Fibroblast of lung (primary cell): ENCODE measurements at regions not wholly inside any gene's neighbourhood (a gene's known extent, or its start where the extent isn't known, plus 50 kb on each side); places are given as distances from the start of the nearest gene placed in this dataset.

ENCODE experiments used
- DNase-seq, 2 donors: peaks; one replicate each; pipeline versions ENCODE4 v3.0.0 to v3.0.0-alpha.2; 2010; ENCODE audit warnings: low read depth in 2 of 2
- H2AFZ ChIP-seq: 2 replicates; pipeline ENCODE4 v1.5.1; 2012; ENCODE audit warnings: low read length, control low read depth, inconsistent platforms
- H3K27ac ChIP-seq: 2 replicates; pipeline ENCODE4 v1.5.1; 2011; ENCODE audit warnings: low read length, control low read depth; ENCODE audit not compliant: insufficient read depth
- H3K27me3 ChIP-seq: 2 replicates; pipeline ENCODE4 v1.5.1; 2011; ENCODE audit warnings: mild to moderate bottlenecking, low read length; ENCODE audit not compliant: control insufficient read depth, insufficient read depth
- H3K36me3 ChIP-seq: 2 replicates; pipeline ENCODE4 v1.5.1; 2011; ENCODE audit warnings: low read length; ENCODE audit not compliant: control insufficient read depth, insufficient read depth
- H3K4me1 ChIP-seq: 2 replicates; pipeline ENCODE4 v1.5.1; 2011; ENCODE audit warnings: low read length; ENCODE audit not compliant: control insufficient read depth, insufficient read depth; ENCODE audit errors: extremely low read depth
- H3K4me2 ChIP-seq: 2 replicates; pipeline ENCODE4 v1.5.1; 2011; ENCODE audit warnings: low read length, control low read depth; ENCODE audit not compliant: insufficient read depth; ENCODE audit errors: extremely low read depth
- H3K4me3 ChIP-seq, 4 experiments: fragments of 200-600 bp in 1 of 4; sonication (generic) in 1 of 4; replicated peaks in 1 of 4; 2 replicates each; pipeline ENCODE4 v1.5.1; 2011 to 2016; ENCODE audit warnings: low read length in 4 of 4, low read depth in 3 of 4, mild to moderate bottlenecking in 3 of 4, control low read depth in 2 of 4, inconsistent platforms in 1 of 4, mixed read lengths in 1 of 4; ENCODE audit not compliant: insufficient read depth in 1 of 4; ENCODE audit errors: control extremely low read depth in 1 of 4
- H3K79me2 ChIP-seq: 2 replicates; pipeline ENCODE4 v1.5.1; 2012; ENCODE audit warnings: mild to moderate bottlenecking, low read length, inconsistent platforms; ENCODE audit not compliant: control insufficient read depth, insufficient read depth
- H3K9ac ChIP-seq: 2 replicates; pipeline ENCODE4 v1.5.1; 2011; ENCODE audit warnings: mild to moderate bottlenecking, low read length, control low read depth; ENCODE audit not compliant: insufficient read depth
- H3K9me3 ChIP-seq: 2 replicates; pipeline ENCODE4 v1.5.1; 2012; ENCODE audit warnings: low read depth, low read length; ENCODE audit not compliant: control insufficient read depth, insufficient read depth
- H4K20me1 ChIP-seq: 2 replicates; pipeline ENCODE4 v1.5.1; 2011; ENCODE audit warnings: low read length; ENCODE audit not compliant: control insufficient read depth, insufficient read depth; ENCODE audit errors: extremely low read depth
- CTCF ChIP-seq, 2 donors: IDR thresholded peaks in 1 of 2; conservative IDR thresholded peaks in 1 of 2; 1 replicate in 1 of 2; 2 replicates in 1 of 2; pipeline ENCODE4 v1.5.1; 2011 to 2012; ENCODE audit warnings: low read length in 2 of 2, control low read depth in 1 of 2, inconsistent platforms in 1 of 2, low read depth in 1 of 2, mild to moderate bottlenecking in 1 of 2
- EZH2 ChIP-seq: IDR thresholded peaks from 2 replicates; pipeline ENCODE4 v1.5.1; 2012; ENCODE audit warnings: low read length, control low read depth, mild to moderate bottlenecking; ENCODE audit errors: missing control alignments

DNA sequence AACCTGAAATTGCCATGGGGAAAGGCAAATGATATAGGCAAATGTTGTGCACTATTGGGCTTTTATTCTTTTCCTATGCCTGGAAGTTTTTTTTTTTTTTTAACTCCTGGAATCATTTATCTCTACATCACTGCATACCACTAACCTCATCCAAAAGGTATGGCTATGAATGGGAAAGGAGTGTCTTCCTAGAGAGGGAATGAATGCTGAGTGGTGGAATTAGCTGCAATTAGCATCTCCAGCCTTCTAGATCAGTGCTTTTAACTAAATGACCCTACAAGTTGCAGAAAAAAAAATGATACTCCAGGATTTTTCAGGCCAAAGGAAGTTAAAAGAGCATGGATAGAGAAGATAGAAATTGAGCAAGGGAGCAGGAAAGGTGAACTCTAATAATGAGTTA, 429.8 kb upstream of the PDZRN3 start:
- no peaks in the 10 kb centered on the region for H3K9me3 ChIP-seq
- no peaks in the 10 kb centered on the region for H3K27me3 ChIP-seq
- no peak overlapping the region for H3K4me3 ChIP-seq

DNA sequence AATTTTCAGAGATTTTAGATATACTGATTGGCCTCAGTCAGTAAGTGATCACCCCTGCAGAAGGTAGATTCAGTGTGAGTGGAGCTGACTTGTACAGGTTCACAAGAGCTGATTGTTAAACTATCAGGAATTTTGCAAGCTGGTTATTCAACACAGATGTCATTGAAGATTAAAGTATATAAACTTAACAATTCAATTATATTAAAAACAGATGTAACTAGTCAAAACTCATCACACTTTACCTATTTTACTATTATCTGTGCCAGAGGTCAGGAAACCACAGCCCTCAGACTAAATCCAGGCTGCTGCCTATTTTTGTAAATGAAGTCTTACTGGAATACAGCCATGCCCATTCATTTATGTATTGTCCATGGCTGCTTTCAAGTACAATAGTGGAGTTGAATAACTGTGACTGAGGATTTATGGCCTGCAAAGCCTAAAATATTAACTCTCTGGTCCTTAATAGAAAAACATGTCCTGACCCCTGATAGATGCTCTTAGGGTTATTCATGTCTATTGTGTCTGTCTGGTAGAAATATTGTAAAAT, 429.3 kb upstream of the PDZRN3 start:
- no peak for DNase-seq
- Histone ChIP-seq H3K79me2 (no peaks in the 10 kb centered on the region), H3K4me1 (no peaks in the 10 kb centered on the region), H4K20me1 (no peaks in the 10 kb centered on the region), H3K27me3 (no peaks in the 10 kb centered on the region), H3K9me3 (no peaks in the 10 kb centered on the region), H3K9ac (no peak overlapping the region), H3K4me3 (no peak overlapping the region), H3K36me3 (no peaks in the 10 kb centered on the region), H2AFZ (no peak overlapping the region), H3K27ac (no peak overlapping the region), H3K4me2 (no peak overlapping the region)
- TF ChIP-seq EZH2: no peak
- TF ChIP-seq CTCF (conservative IDR thresholded peaks at IDR 0.05 in 1 of 2, IDR thresholded peaks at IDR 0.05 in 1 of 2; ENCODE audit: low read depth in 1 of 2, low read length in 2 of 2): no peak

More for the DNA sequence above, 429.8 kb upstream of the PDZRN3 start:
- no peak for DNase-seq
- no peak for TF ChIP-seq CTCF (conservative IDR thresholded peaks at IDR 0.05 in 1 of 2, IDR thresholded peaks at IDR 0.05 in 1 of 2; ENCODE audit: low read depth in 1 of 2, low read length in 2 of 2)
- no peak for TF ChIP-seq EZH2
- H2AFZ ChIP-seq: no peak overlapping the region
- no peaks in the 10 kb centered on the region for H3K4me1 ChIP-seq
- H4K20me1 ChIP-seq: no peaks in the 10 kb centered on the region
- no peaks in the 10 kb centered on the region for H3K36me3 ChIP-seq
- H3K4me2 ChIP-seq: no peak overlapping the region
- H3K27ac ChIP-seq: no peak overlapping the region
- no peak overlapping the region for H3K9ac ChIP-seq
- no peaks in the 10 kb centered on the region for H3K79me2 ChIP-seq

- no peak overlapping the region for H3K4me3 ChIP-seq
- H3K4me1 ChIP-seq: no peaks in the 10 kb centered on the region
- no peaks in the 10 kb centered on the region for H3K27me3 ChIP-seq
- H3K79me2 ChIP-seq: no peaks in the 10 kb centered on the region
- no peak overlapping the region for H3K27ac ChIP-seq
- no peak for DNase-seq
- TF ChIP-seq EZH2 (no peak), CTCF (conservative IDR thresholded peaks at IDR 0.05 in 1 of 2, IDR thresholded peaks at IDR 0.05 in 1 of 2; ENCODE audit: low read depth in 1 of 2, low read length in 2 of 2) (no peak)
- H3K36me3 ChIP-seq: no peaks in the 10 kb centered on the region
- H3K9ac ChIP-seq: no peak overlapping the region
- no peak overlapping the region for H2AFZ ChIP-seq
- no peaks in the 10 kb centered on the region for H3K9me3 ChIP-seq
- no peak overlapping the region for H3K4me2 ChIP-seq
- H4K20me1 ChIP-seq: no peaks in the 10 kb centered on the region
These were observed 424.7 kb upstream of the PDZRN3 start for GRCh38 chr3:74049444-74049843.
